Transverse colon (tissue), 3 donors: ENCODE measurements at regions not wholly inside any gene's neighbourhood (a gene's known extent, or its start where the extent isn't known, plus 50 kb on each side); places are given as distances from the start of the nearest gene placed in this dataset.

Experiments
- EP300 ChIP-seq: sonication (generic); formaldehyde crosslinking; IDR thresholded peaks from one replicate; pipeline ENCODE4 v1.6.1; 2017; ENCODE audit warnings: antibody characterized with exemption, low read depth
- POLR2A ChIP-seq: fragments of 450-650 bp; IDR thresholded peaks from one replicate; pipeline ENCODE4 v1.6.1; 2016; ENCODE audit warnings: antibody characterized with exemption, mild to moderate bottlenecking, moderate library complexity
- TF ChIP-seq, protein P1 (sequence below), 5 experiments: fragments of 200-600 bp in 3 of 5; fragments of 450-650 bp in 2 of 5; sonication (generic) in 3 of 5; IDR thresholded peaks; 1 replicate in 2 of 5; 2 replicates in 3 of 5; pipeline ENCODE4 v1.5.1; 2016 to 2017; ENCODE audit warnings: antibody characterized with exemption in 5 of 5, inconsistent platforms in 3 of 5, mild to moderate bottlenecking in 2 of 5, moderate library complexity in 1 of 5

DNA sequence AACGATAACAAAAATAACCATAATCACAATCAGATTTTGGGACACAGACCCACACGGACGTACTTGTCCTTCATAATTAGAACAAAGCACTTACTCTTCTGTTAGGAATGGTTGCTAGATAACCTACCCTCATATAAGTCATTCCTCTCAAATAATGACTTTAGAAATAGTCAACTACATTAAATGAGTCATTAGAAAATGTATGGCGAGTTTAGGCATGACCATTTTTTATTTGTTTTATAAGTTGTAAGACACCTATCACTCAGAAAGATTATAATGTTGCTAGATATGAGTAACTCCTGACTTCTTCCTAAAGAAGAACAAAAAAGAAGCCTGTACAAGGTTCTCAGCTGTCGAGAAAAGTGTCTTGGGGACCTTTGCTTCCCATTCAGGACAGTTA, 1637.5 kb upstream of the PCDH7 start:
- TF ChIP-seq, protein P1, sequence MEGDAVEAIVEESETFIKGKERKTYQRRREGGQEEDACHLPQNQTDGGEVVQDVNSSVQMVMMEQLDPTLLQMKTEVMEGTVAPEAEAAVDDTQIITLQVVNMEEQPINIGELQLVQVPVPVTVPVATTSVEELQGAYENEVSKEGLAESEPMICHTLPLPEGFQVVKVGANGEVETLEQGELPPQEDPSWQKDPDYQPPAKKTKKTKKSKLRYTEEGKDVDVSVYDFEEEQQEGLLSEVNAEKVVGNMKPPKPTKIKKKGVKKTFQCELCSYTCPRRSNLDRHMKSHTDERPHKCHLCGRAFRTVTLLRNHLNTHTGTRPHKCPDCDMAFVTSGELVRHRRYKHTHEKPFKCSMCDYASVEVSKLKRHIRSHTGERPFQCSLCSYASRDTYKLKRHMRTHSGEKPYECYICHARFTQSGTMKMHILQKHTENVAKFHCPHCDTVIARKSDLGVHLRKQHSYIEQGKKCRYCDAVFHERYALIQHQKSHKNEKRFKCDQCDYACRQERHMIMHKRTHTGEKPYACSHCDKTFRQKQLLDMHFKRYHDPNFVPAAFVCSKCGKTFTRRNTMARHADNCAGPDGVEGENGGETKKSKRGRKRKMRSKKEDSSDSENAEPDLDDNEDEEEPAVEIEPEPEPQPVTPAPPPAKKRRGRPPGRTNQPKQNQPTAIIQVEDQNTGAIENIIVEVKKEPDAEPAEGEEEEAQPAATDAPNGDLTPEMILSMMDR (IDR thresholded peaks at IDR 0.05): no peak
- no peak for TF ChIP-seq POLR2A
- no peak for TF ChIP-seq EP300
